Stimulated activated CD8-positive, alpha-beta memory T cell treated with anti-CD3 and anti-CD28 coated beads, Interleukin-7, amount 100 ng/mL, for 1 hour (primary cell): ENCODE measurements at regions not wholly inside any gene's neighbourhood (a gene's known extent, or its start where the extent isn't known, plus 50 kb on each side); places are given as distances from the start of the nearest gene placed in this dataset.

ENCODE experiments used
- DNase-seq, 2 donors: peaks; one replicate each; pipeline ENCODE4 v3.0.0-alpha.2; 2020; ENCODE audit warnings: low read depth in 2 of 2

GRCh38 chr11:134911514-134912180 is 499.6 kb upstream of the B3GAT1 start:
- DNase-seq, result no peak

GRCh38 chr11:134908583-134908982 is 496.5 kb upstream of the B3GAT1 start:
- no peak for DNase-seq

- no peak for DNase-seq
These were observed 495.6 kb upstream of the B3GAT1 start for GRCh38 chr11:134907636-134908035.

GRCh38 chr11:134906356-134906955 is 494.4 kb upstream of the B3GAT1 start:
- no peak for DNase-seq

GRCh38 chr11:134905928-134906327 is 493.9 kb upstream of the B3GAT1 start:
- DNase-seq, result no peak

GRCh38 chr11:134905517-134905916 is 493.5 kb upstream of the B3GAT1 start:
- DNase-seq, result no peak

GRCh38 chr11:134904103-134904790 is 492.2 kb upstream of the B3GAT1 start:
- no peak for DNase-seq

- no peak for DNase-seq
These were observed 490.2 kb upstream of the B3GAT1 start for GRCh38 chr11:134901955-134902918.

- no peak for DNase-seq
These were observed 489.5 kb upstream of the B3GAT1 start for GRCh38 chr11:134901542-134901941.

GRCh38 chr11:134893810-134894685 is 482.0 kb upstream of the B3GAT1 start:
- DNase-seq, result no peak

GRCh38 chr11:134890446-134890845 is 478.4 kb upstream of the B3GAT1 start:
- DNase-seq, result no peak

- no peak for DNase-seq
These were observed 477.8 kb upstream of the B3GAT1 start for GRCh38 chr11:134889832-134890231.

- no peak for DNase-seq
These were observed 476.8 kb upstream of the B3GAT1 start for GRCh38 chr11:134888821-134889220.

- DNase-seq, result no peak
These were observed 475.9 kb upstream of the B3GAT1 start for GRCh38 chr11:134887896-134888295.

- DNase-seq, result no peak
These were observed 471.4 kb upstream of the B3GAT1 start for GRCh38 chr11:134883484-134883883.

- no peak for DNase-seq
These were observed 470.7 kb upstream of the B3GAT1 start for GRCh38 chr11:134882671-134883297.

- no peak for DNase-seq
These were observed 470.1 kb upstream of the B3GAT1 start for GRCh38 chr11:134882141-134882540.

GRCh38 chr11:134880788-134881187 is 468.7 kb upstream of the B3GAT1 start:
- DNase-seq, result no peak

GRCh38 chr11:134879931-134880330 is 467.9 kb upstream of the B3GAT1 start:
- DNase-seq, result no peak

GRCh38 chr11:134879341-134879740 is 467.3 kb upstream of the B3GAT1 start:
- DNase-seq, result no peak
